Epithelial cell of esophagus (primary cell): ENCODE measurements at regions not wholly inside any gene's neighbourhood (a gene's known extent, or its start where the extent isn't known, plus 50 kb on each side); places are given as distances from the start of the nearest gene placed in this dataset.

Source experiments
- DNase-seq: peaks from one replicate; pipeline ENCODE4 v3.0.0; 2010; ENCODE audit warnings: low read depth
- H3K4me3 ChIP-seq: 2 replicates; pipeline ENCODE4 v1.5.1; 2011; ENCODE audit warnings: mild to moderate bottlenecking, low read length, control low read depth
- TF ChIP-seq, protein P1 (sequence below): IDR thresholded peaks from 2 replicates; pipeline ENCODE4 v1.5.1; 2011; ENCODE audit warnings: low read depth, mild to moderate bottlenecking, low read length, control low read depth, inconsistent platforms; ENCODE audit not compliant: insufficient read depth; ENCODE audit errors: missing control alignments

DNA sequence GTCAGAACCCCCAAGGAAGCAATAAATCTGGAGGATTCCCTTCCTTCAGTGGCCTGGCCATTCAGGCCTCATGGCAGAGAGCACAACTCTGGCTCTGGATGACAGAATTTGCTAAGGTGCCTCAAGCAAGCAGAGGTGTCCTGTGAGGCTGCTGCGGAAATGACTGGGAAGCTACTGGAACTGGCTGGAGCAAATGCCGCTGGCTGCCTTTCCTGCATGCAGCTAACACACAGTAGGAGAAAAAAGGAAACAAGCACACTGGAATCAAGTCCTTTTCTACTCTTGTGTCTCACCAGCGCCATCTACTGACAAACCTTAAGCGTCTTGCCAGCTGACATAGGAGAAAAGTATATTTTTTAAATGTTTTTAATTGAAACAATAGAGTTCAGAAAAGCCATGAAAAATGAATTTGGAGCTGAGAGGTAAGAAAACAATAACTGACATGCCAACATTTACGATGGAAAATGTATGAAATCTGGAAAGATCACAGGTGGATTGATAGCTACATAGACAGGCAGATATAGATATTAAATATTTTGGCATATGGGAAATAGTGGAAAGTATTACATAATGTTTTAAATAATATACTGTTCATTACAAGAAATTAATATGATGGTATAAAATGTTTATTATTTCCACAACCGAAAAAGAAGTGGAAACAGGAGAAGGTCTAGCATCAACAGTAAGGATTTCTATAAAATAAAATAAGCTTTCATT lies 951.6 kb downstream of the ANKRD7 start:
- TF ChIP-seq, protein P1, sequence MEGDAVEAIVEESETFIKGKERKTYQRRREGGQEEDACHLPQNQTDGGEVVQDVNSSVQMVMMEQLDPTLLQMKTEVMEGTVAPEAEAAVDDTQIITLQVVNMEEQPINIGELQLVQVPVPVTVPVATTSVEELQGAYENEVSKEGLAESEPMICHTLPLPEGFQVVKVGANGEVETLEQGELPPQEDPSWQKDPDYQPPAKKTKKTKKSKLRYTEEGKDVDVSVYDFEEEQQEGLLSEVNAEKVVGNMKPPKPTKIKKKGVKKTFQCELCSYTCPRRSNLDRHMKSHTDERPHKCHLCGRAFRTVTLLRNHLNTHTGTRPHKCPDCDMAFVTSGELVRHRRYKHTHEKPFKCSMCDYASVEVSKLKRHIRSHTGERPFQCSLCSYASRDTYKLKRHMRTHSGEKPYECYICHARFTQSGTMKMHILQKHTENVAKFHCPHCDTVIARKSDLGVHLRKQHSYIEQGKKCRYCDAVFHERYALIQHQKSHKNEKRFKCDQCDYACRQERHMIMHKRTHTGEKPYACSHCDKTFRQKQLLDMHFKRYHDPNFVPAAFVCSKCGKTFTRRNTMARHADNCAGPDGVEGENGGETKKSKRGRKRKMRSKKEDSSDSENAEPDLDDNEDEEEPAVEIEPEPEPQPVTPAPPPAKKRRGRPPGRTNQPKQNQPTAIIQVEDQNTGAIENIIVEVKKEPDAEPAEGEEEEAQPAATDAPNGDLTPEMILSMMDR = peak; percentile 89
- no peak overlapping the region for H3K4me3 ChIP-seq
- DNase-seq = peak; percentile 84

DNA sequence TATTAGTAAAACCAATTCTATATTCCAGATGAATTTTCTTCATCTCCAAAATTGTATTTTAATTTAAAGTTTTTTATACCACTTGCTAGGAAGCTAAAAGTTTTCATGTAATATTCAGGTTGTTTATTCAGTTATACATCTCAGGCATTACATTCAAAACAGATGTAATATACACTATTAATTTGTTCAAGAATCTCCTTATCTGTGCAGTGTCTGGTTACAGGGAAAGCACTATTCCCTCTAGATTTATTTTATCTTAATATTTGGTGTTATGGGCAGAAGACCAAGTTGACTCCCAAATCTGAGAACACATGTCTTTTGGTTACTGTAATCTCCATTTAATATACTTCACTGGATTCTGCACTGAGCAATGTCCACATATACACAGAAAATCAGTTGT lies 953.4 kb downstream of the ANKRD7 start:
- TF ChIP-seq, protein P1 = no peak
- no peak for DNase-seq
- no peak overlapping the region for H3K4me3 ChIP-seq

DNA sequence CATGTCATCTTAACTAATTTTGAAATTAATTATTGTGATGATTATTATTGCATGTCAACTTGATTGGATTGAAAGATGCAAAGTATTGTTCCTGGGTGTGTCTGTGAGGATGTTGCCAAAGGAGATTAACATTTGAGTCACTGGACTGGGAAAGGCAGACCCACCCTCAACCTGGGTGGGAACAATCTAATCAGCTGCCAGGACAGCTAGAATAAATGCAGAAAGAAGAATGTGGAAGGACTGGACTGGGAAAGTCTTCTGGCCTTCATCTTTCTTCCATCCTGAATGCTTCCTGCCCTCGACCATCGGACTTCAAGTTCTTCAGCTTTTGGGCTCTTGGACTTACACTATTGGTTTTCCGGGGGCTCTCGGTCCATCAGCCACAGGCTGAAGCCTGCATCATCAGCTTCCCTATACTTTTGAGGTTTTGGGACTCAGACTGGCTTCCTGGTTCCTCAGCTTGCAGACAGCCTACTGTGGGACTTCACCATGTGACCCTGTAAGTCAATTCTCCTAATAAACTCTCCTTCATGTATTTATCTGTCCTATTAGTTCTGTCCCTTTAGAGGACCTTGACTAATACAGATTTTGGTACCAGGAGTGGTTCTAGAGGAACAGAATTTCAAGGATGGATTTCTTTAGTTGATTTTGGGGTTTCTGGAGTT lies 959.8 kb downstream of the ANKRD7 start:
- TF ChIP-seq, protein P1 = no peak
- no peak overlapping the region for H3K4me3 ChIP-seq
- DNase-seq = peak; percentile 36

DNA sequence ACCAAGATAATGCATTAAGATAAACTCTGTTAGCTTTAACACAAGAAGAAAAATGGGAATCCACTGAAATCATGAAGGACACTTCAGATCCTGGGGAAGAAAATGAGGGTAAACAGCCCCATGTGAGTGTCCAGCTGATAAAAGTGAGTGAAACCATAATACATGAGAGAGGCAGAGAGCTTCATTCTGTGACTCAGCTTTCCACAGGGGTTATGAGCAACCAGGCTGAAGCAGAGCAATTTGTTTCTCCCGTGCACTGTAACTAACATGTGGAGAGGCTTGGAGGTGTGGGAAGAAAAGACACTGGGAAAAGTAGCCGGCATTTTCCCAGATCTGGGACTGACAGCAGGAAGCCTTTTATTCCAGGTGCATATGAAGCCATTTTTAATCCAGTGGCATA lies 971.7 kb downstream of the ANKRD7 start:
- peak; percentile 53 for DNase-seq
- TF ChIP-seq, protein P1 = no peak
- H3K4me3 ChIP-seq = no peak overlapping the region

DNA sequence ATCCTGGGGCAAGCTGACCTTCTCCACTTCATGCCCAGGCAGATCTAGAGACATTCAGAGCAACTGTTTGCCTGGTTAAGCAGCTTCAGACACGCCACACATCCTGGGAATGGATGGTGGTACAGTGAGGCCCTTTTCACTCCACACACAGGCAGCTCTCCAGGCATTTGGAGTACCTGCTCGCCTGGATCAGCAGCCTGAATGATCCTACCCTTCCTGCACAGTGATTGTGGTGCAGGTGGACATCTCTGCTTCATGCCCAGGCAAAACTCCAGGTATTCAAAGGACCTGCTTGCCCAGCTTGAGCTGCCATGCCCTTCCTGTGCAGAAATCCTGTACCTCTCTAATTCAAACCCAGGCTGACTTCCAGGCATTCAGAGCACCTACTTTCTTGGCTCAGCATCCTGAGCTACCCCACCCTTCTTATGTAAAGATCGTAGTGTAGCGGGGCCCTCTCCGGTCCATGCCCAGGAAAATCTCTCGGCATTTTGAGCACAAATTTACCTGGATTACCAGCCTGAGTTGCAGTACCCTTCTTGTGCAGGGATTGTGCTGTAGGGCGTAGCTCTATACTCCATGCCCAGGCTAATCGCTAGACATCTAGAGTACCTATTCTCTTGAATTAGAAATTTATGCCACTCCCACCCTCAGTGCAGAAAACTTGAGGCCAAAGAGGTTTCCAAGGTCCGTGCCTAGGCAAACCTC lies 972.8 kb downstream of the ANKRD7 start:
- TF ChIP-seq, protein P1 = no peak

DNA sequence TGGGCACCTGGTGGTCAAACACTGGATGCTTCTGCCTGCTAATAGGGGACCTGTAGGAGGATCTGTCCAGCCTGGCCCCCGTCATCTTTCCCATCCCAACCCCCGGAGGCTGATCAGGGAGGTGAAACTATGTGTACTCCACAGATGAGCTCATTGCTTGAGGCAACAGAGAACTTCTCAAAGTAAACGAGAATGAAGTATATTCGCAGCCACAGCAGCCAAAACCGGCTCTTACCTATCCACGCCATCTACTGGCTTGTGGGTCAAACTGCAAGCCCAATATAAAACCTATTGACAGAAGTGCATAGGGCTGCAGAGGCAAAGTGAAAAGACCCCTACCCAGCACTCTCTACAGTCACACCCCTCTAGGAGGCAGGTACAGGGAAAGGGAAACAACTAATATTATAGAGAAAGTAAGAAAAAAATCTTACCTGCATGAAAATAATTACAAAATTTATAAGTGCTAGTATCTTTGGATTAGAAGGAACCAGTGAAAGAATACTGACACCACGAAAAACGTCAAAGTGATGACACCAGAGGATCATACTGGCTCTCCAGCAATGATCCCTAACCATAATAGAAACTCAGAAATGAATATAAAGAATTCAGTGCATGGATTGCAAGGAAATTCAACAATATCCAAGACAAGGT lies 973.5 kb downstream of the ANKRD7 start:
- no peak overlapping the region for H3K4me3 ChIP-seq
- DNase-seq = peak; percentile 82
- TF ChIP-seq, protein P1 = peak; percentile 91

More for the DNA sequence above, 972.8 kb downstream of the ANKRD7 start:
- no peak overlapping the region for H3K4me3 ChIP-seq
- DNase-seq = peak; percentile 55
